ENCODE measurements at regions not wholly inside any gene's neighbourhood (a gene's known extent, or its start where the extent isn't known, plus 50 kb on each side); places are given as distances from the start of the nearest gene placed in this dataset.

DNA sequence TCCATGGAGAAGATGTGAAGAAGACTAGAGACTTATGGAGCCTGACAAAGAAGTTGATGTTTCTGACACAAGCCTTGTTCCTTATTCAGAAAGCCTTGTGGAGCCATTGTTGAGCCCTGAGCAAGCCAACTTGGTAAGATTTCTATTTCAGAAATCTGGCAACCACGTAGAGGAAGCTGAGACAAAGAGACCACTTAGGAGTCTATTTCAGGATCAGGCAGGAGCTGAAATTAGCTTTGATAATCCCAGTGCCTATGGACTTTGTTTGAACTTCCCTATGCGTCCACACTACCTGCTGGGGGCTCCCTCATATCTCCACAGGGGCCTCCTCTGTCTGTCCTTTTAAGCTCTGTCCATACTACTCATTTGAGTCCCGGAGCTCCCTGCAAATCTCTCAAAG is 540.0 kb upstream of the GOT2 start:
- ChIA-PET CTCF (interaction anchor here (1.0 kb wide), 1 partner anchor 14 kb away, joined by 5 read pairs; no protein-coding TSS in a partner anchor), POLR2A (no interaction called here)
- no peak overlapping the region for H3K4me3 ChIP-seq (ENCODE audit: low read depth, low read length)
- TF ChIP-seq, protein P1, sequence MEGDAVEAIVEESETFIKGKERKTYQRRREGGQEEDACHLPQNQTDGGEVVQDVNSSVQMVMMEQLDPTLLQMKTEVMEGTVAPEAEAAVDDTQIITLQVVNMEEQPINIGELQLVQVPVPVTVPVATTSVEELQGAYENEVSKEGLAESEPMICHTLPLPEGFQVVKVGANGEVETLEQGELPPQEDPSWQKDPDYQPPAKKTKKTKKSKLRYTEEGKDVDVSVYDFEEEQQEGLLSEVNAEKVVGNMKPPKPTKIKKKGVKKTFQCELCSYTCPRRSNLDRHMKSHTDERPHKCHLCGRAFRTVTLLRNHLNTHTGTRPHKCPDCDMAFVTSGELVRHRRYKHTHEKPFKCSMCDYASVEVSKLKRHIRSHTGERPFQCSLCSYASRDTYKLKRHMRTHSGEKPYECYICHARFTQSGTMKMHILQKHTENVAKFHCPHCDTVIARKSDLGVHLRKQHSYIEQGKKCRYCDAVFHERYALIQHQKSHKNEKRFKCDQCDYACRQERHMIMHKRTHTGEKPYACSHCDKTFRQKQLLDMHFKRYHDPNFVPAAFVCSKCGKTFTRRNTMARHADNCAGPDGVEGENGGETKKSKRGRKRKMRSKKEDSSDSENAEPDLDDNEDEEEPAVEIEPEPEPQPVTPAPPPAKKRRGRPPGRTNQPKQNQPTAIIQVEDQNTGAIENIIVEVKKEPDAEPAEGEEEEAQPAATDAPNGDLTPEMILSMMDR (IDR thresholded peaks at IDR 0.05; ENCODE audit: insufficient read depth, low read depth, low read length): no peak
- H3K36me3 ChIP-seq (ENCODE audit: control insufficient read depth, insufficient read depth, low read length): no peaks in the 10 kb centered on the region
- H3K27me3 ChIP-seq (ENCODE audit: control insufficient read depth, insufficient read depth, low read length): no peaks in the 10 kb centered on the region
- DNase-seq (ENCODE audit: low read depth): no peak

DNA sequence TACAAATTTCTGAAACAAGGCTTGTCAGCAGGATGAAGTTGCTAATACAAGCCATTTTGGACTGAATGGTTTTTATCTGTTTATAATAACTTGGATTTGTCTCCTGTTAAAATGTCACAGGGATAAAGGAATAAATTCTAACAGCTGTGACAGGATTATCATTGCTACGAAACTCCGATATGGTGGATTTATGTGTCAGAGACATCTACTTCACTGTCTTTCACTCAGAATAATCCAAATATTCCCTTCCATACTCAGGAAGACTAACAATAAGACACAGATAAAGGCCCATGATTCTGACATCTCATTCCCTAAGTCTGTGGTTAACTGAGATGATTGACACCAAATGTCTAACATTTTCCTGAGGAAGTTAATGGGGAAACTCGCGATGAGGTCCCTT is 529.8 kb upstream of the GOT2 start:
- no peaks in the 10 kb centered on the region for H3K27me3 ChIP-seq (ENCODE audit: control insufficient read depth, insufficient read depth, low read length)
- ChIA-PET CTCF (no interaction called here), POLR2A (no interaction called here)
- no peak overlapping the region for H3K4me3 ChIP-seq (ENCODE audit: low read depth, low read length)
- TF ChIP-seq, protein P1 (IDR thresholded peaks at IDR 0.05; ENCODE audit: insufficient read depth, low read depth, low read length): no peak
- no peaks in the 10 kb centered on the region for H3K36me3 ChIP-seq (ENCODE audit: control insufficient read depth, insufficient read depth, low read length)
- DNase-seq (ENCODE audit: low read depth): no peak

DNA sequence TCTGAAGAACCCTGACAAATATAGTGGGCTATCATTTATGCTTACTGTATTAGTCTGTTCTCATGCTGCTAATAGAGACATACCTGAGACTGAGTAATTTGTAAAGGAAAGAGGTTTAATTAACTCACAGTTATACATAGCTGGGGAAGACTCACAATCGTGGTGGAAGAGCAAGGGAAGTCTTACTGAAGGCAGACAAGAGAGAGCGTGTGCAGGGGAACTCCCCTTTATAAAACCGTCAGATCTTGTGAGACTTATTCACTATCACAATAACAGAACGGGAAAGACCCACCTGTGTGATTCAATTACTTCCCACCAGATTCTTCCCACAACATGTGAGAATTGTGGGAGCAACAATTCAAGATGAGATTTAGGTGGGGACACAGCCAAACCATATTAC is 526.8 kb upstream of the GOT2 start:
- no peaks in the 10 kb centered on the region for H3K36me3 ChIP-seq (ENCODE audit: control insufficient read depth, insufficient read depth, low read length)
- no peaks in the 10 kb centered on the region for H3K27me3 ChIP-seq (ENCODE audit: control insufficient read depth, insufficient read depth, low read length)
- H3K4me3 ChIP-seq (ENCODE audit: low read depth, low read length): no peak overlapping the region
- TF ChIP-seq, protein P1 (IDR thresholded peaks at IDR 0.05; ENCODE audit: insufficient read depth, low read depth, low read length): no peak
- CTCF ChIA-PET: no interaction called here
- POLR2A ChIA-PET: no interaction called here
- DNase-seq (ENCODE audit: low read depth): no peak

DNA sequence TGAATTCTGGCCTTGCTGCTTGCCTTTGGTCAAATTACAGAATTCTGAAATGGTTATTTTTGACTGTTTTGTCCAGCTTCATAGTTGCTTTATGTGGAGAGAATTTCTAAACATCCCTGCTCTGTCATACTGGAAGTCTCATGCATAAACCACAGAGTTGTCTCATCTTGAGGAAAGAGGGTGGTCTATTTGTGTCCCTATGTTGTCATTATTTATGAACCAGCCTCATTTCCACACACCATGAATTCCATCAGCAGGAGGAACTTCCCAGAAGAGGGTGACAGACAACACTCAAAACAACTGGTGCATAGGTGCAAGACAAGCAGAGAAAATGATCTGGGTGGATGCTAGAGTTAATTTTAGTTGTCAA is 525.8 kb upstream of the GOT2 start:
- no peak for DNase-seq (ENCODE audit: low read depth)
- ChIA-PET POLR2A (no interaction called here), CTCF (no interaction called here)
- TF ChIP-seq, protein P1 (IDR thresholded peaks at IDR 0.05; ENCODE audit: insufficient read depth, low read depth, low read length): no peak
- H3K36me3 ChIP-seq (ENCODE audit: control insufficient read depth, insufficient read depth, low read length): no peaks in the 10 kb centered on the region
- no peak overlapping the region for H3K4me3 ChIP-seq (ENCODE audit: low read depth, low read length)
- H3K27me3 ChIP-seq (ENCODE audit: control insufficient read depth, insufficient read depth, low read length): no peaks in the 10 kb centered on the region

DNA sequence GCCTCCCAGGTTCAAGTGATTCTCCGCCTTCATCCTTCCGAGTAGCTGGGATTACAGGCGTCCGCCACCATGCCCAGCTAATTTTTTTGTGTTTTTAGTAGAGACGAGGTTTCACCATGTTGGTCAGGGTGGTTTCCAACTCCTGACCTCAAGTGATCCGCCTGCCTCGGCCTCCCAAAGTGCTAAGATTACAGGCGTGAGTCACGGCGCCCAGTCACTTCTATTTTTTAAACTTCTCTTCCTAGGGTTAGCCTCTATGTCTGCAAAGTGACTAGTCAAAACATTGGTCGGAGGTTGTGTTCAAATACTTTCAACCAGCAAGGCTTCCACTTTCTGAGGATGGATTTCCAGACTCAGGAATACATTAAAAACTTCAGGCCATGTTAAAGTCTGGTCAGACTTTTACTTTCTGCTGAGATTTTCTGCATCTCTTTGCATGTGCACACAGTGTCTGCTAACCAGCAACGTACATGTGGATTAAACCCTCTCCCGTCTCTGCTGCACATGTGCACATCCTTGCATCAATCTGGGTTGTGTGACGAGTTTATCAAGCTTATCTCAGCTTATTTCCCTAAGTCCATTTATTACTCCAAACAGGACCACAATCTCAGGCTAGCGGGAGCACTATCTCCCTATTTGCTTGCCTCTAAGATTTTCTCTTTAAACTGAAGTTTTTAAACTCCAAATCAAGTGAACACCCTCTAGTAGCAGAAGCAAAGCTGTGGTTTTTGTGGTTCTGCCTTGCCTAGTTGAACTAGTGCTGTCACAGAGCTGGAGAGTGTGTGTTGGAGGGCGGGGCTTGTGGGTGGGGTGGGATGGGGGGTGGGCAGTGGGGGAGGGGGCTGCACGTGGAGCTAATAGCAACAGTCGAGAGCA is 525.2 kb upstream of the GOT2 start:
- POLR2A ChIA-PET: no interaction called here
- CTCF ChIA-PET: no interaction called here
- Histone ChIP-seq H3K4me3 (ENCODE audit: low read depth, low read length) (no peak overlapping the region), H3K27me3 (ENCODE audit: control insufficient read depth, insufficient read depth, low read length) (no peaks in the 10 kb centered on the region), H3K36me3 (ENCODE audit: control insufficient read depth, insufficient read depth, low read length) (no peaks in the 10 kb centered on the region)
- TF ChIP-seq, protein P1 (IDR thresholded peaks at IDR 0.05; ENCODE audit: insufficient read depth, low read depth, low read length): no peak
- DNase-seq (ENCODE audit: low read depth): no peak

All from BJ (cell line).